ENCODE measurements at regions not wholly inside any gene's neighbourhood (a gene's known extent, or its start where the extent isn't known, plus 50 kb on each side); places are given as distances from the start of the nearest gene placed in this dataset.
"Not testable (repeated sequence)": the region's sequence is repeated elsewhere in the genome, so short reads cannot be mapped to it uniquely, and the experiment has no call there.

- Histone ChIP-seq H3K4me3 (ENCODE audit: low read depth, low read length) (no peak overlapping the region), H3K36me3 (ENCODE audit: control insufficient read depth, insufficient read depth, low read length) (no peaks in the 10 kb centered on the region), H3K27me3 (ENCODE audit: control insufficient read depth, insufficient read depth, low read length) (no peaks in the 10 kb centered on the region)
- POLR2A ChIA-PET: no interaction called here
- CTCF ChIA-PET: no interaction called here
- no peak for DNase-seq (ENCODE audit: low read depth)
- no peak for TF ChIP-seq CTCF (IDR thresholded peaks at IDR 0.05; ENCODE audit: insufficient read depth, low read depth, low read length)
These were observed 758.1 kb upstream of the EPHA7 start for GRCh38 chr6:94177429-94177828.

GRCh38 chr6:94175465-94175864, 756.1 kb upstream of the EPHA7 start:
- TF ChIP-seq CTCF (IDR thresholded peaks at IDR 0.05; ENCODE audit: insufficient read depth, low read depth, low read length): no peak

GRCh38 chr6:94163877-94164276, 744.5 kb upstream of the EPHA7 start:
- no peak for DNase-seq (ENCODE audit: low read depth)
- no peak overlapping the region for H3K4me3 ChIP-seq (ENCODE audit: low read depth, low read length)
- TF ChIP-seq CTCF (IDR thresholded peaks at IDR 0.05; ENCODE audit: insufficient read depth, low read depth, low read length): no peak
- ChIA-PET CTCF (no interaction called here), POLR2A (no interaction called here)
- no peaks in the 10 kb centered on the region for H3K27me3 ChIP-seq (ENCODE audit: control insufficient read depth, insufficient read depth, low read length)
- no peaks in the 10 kb centered on the region for H3K36me3 ChIP-seq (ENCODE audit: control insufficient read depth, insufficient read depth, low read length)

More at GRCh38 chr6:94175465-94175864, 756.1 kb upstream of the EPHA7 start:
- Histone ChIP-seq H3K27me3 (ENCODE audit: control insufficient read depth, insufficient read depth, low read length) (no peaks in the 10 kb centered on the region), H3K36me3 (ENCODE audit: control insufficient read depth, insufficient read depth, low read length) (no peaks in the 10 kb centered on the region), H3K4me3 (ENCODE audit: low read depth, low read length) (no peak overlapping the region)
- ChIA-PET POLR2A (no interaction called here), CTCF (no interaction called here)
- no peak for DNase-seq (ENCODE audit: low read depth)

GRCh38 chr6:94150886-94151285, 731.5 kb upstream of the EPHA7 start:
- ChIA-PET POLR2A (no interaction called here), CTCF (no interaction called here)
- Histone ChIP-seq H3K4me3 (ENCODE audit: low read depth, low read length) (no peak overlapping the region), H3K36me3 (ENCODE audit: control insufficient read depth, insufficient read depth, low read length) (no peaks in the 10 kb centered on the region), H3K27me3 (ENCODE audit: control insufficient read depth, insufficient read depth, low read length) (no peaks in the 10 kb centered on the region)
- DNase-seq (ENCODE audit: low read depth): no peak
- TF ChIP-seq CTCF (IDR thresholded peaks at IDR 0.05; ENCODE audit: insufficient read depth, low read depth, low read length): no peak

- no peak overlapping the region for H3K4me3 ChIP-seq (ENCODE audit: low read depth, low read length)
- DNase-seq (ENCODE audit: low read depth): no peak
- CTCF ChIA-PET: no interaction called here
These were observed 725.4 kb upstream of the EPHA7 start for GRCh38 chr6:94144807-94145206.

GRCh38 chr6:94137178-94137577, 717.8 kb upstream of the EPHA7 start:
- DNase-seq (ENCODE audit: low read depth); H3K36me3 ChIP-seq (ENCODE audit: control insufficient read depth, insufficient read depth, low read length); POLR2A ChIA-PET; H3K27me3 ChIP-seq (ENCODE audit: control insufficient read depth, insufficient read depth, low read length); H3K4me3 ChIP-seq (ENCODE audit: low read depth, low read length); CTCF ChIA-PET: not testable (repeated sequence)

More at GRCh38 chr6:94144807-94145206, 725.4 kb upstream of the EPHA7 start:
- Histone ChIP-seq H3K27me3 (ENCODE audit: control insufficient read depth, insufficient read depth, low read length) (no peaks in the 10 kb centered on the region), H3K36me3 (ENCODE audit: control insufficient read depth, insufficient read depth, low read length) (no peaks in the 10 kb centered on the region)
- POLR2A ChIA-PET: no interaction called here
- TF ChIP-seq CTCF (IDR thresholded peaks at IDR 0.05; ENCODE audit: insufficient read depth, low read depth, low read length): no peak

Measured in BJ (cell line).